Nephron progenitor cell (in vitro differentiated cells): ENCODE measurements at regions not wholly inside any gene's neighbourhood (a gene's known extent, or its start where the extent isn't known, plus 50 kb on each side); places are given as distances from the start of the nearest gene placed in this dataset.

Experiments used
- DNase-seq: peaks from one replicate; pipeline ENCODE4 v3.0.0; 2021
- H3K27ac Mint-ChIP-seq: 2 replicates; pipeline ENCODE4 v1.8.0; 2021; ENCODE audit warnings: mild to moderate bottlenecking, moderate library complexity, mixed read lengths
- H3K27me3 Mint-ChIP-seq: 2 replicates; pipeline ENCODE4 v1.8.0; 2021; ENCODE audit warnings: mild to moderate bottlenecking, low read depth, mixed read lengths; ENCODE audit not compliant: poor library complexity
- H3K36me3 Mint-ChIP-seq: 2 replicates; pipeline ENCODE4 v1.8.0; 2021; ENCODE audit warnings: low read depth, mixed read lengths
- H3K4me1 Mint-ChIP-seq: 2 replicates; pipeline ENCODE4 v1.8.0; 2021; ENCODE audit warnings: mixed read lengths
- H3K4me3 Mint-ChIP-seq: 2 replicates; pipeline ENCODE4 v1.8.0; 2021; ENCODE audit warnings: mild to moderate bottlenecking, moderate library complexity, mixed read lengths
- H3K9me3 Mint-ChIP-seq: 2 replicates; pipeline ENCODE4 v1.8.0; 2021; ENCODE audit warnings: mild to moderate bottlenecking, moderate library complexity, mixed read lengths
- TF ChIP-seq, protein P1 (sequence below): fragments of 200-600 bp; sonication (generic); IDR thresholded peaks from 2 replicates; pipeline ENCODE4 v1.5.0; 2021; ENCODE audit warnings: antibody characterized with exemption

GRCh38 chr5:92527311-92528078 is 1053.5 kb downstream of the NR2F1-AS1 start:
- Mint-ChIP-seq H3K4me3 (no peak overlapping the region), H3K36me3 (no peaks in the 10 kb centered on the region), H3K4me1 (no peaks in the 10 kb centered on the region), H3K27me3 (peaks cover 10% of the 10 kb centered on the region), H3K9me3 (no peaks in the 10 kb centered on the region), H3K27ac (no peak overlapping the region)
- TF ChIP-seq, protein P1, sequence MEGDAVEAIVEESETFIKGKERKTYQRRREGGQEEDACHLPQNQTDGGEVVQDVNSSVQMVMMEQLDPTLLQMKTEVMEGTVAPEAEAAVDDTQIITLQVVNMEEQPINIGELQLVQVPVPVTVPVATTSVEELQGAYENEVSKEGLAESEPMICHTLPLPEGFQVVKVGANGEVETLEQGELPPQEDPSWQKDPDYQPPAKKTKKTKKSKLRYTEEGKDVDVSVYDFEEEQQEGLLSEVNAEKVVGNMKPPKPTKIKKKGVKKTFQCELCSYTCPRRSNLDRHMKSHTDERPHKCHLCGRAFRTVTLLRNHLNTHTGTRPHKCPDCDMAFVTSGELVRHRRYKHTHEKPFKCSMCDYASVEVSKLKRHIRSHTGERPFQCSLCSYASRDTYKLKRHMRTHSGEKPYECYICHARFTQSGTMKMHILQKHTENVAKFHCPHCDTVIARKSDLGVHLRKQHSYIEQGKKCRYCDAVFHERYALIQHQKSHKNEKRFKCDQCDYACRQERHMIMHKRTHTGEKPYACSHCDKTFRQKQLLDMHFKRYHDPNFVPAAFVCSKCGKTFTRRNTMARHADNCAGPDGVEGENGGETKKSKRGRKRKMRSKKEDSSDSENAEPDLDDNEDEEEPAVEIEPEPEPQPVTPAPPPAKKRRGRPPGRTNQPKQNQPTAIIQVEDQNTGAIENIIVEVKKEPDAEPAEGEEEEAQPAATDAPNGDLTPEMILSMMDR: no peak
- no peak for DNase-seq

- no peak overlapping the region for H3K27ac Mint-ChIP-seq
- no peaks in the 10 kb centered on the region for H3K36me3 Mint-ChIP-seq
- peaks cover 13% of the 10 kb centered on the region for H3K27me3 Mint-ChIP-seq
- TF ChIP-seq, protein P1: no peak
- no peak for DNase-seq
- no peaks in the 10 kb centered on the region for H3K9me3 Mint-ChIP-seq
- H3K4me3 Mint-ChIP-seq: no peak overlapping the region
- no peaks in the 10 kb centered on the region for H3K4me1 Mint-ChIP-seq
Observed at GRCh38 chr5:92525131-92525530, 1055.9 kb downstream of the NR2F1-AS1 start.

DNA sequence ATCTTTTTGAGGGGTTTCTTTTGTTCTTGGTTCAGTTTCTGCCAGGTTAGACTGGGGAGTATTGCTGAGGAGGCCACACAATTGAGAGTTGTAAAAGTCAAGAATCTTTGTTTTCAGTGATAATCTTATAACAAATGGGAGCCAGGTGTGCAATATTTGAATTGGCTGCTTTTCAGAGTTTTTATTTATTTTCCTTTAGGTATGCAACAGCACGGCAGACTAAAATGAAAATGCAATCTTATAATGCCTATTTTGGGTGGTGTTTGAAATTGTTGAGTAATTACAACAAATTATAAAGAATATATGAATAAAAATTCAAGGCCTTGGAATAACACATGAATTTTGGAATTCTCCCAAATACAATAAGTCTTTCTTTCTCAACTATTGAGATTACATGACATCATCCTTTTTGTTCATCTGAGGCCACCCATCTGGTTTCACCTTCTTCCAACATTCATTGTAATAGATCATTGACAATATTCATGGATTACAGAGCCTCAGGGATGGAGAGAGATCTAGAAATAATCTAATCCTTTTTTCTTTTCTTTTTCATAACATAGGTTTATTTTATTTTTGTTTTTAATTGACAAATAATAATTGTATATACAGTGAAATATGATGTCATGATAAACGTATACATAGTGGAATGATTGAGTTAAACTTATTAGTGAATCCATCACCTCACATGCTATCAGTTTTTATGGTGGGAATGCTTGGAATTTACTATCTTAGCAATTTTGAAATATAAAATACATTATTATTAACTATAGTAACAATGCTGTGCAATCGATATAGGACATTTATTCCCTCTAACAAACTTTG is 1061.0 kb downstream of the NR2F1-AS1 start:
- Mint-ChIP-seq H3K4me1 (peaks cover 6% of the 10 kb centered on the region), H3K27ac (no peak overlapping the region), H3K9me3 (no peaks in the 10 kb centered on the region), H3K36me3 (no peaks in the 10 kb centered on the region), H3K4me3 (no peak overlapping the region), H3K27me3 (peaks cover 9% of the 10 kb centered on the region)
- no peak for DNase-seq
- TF ChIP-seq, protein P1: no peak

DNA sequence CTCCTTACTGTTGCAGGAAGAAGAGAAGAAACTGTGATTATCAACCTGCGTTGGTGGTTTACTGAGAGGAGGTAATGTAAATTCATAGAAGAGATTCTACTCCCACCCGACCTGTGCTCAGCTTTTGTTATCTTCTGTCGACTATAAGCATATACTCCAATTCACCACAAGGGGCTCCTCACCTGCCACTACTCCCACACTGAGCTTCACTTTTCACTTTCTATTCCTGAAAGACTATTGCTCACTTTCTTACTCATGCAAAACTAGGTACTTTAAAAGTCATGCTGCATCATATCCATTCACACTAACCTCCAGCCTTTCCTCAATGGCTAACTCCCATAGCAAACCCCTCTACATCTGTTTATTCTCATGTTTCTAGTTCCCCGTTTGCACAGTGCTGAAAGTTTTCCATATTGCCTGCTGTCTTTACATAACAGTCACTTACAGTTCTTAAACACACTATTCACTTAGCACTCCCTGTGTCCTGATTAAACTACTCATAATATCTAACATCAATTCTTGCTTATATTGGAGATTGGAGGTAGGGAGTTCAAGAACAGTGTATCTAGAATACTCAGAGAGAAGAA is 1062.6 kb downstream of the NR2F1-AS1 start:
- Mint-ChIP-seq H3K4me3 (no peak overlapping the region), H3K36me3 (no peaks in the 10 kb centered on the region), H3K9me3 (peaks cover under 1% of the 10 kb centered on the region), H3K27me3 (peaks cover 3% of the 10 kb centered on the region), H3K4me1 (peaks cover 6% of the 10 kb centered on the region), H3K27ac (no peak overlapping the region)
- TF ChIP-seq, protein P1: peak; percentile 58
- DNase-seq: peak; percentile 3

DNA sequence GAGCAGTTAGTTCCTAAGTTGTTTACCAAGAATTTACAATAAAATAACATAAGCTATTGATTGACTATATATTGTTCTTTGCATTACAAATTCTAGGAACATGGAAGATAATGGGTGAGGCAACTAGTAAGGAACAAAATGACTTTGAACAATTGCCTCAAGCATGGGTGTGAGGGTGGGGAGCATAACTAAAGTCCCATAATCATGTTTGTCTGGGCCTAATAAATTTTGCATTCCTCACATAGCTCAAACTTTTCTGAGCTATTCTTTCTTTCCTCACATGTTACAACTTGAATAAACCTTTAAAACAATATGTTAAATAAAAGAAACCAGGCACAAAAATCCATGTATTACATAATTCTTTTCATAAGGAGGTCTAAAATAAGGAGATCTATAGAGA is 1066.1 kb downstream of the NR2F1-AS1 start:
- no peak overlapping the region for H3K4me3 Mint-ChIP-seq
- no peak for DNase-seq
- TF ChIP-seq, protein P1: no peak
- no peak overlapping the region for H3K27ac Mint-ChIP-seq
- no peaks in the 10 kb centered on the region for H3K27me3 Mint-ChIP-seq
- H3K4me1 Mint-ChIP-seq: peaks cover 6% of the 10 kb centered on the region
- H3K9me3 Mint-ChIP-seq: peaks cover 28% of the 10 kb centered on the region
- H3K36me3 Mint-ChIP-seq: no peaks in the 10 kb centered on the region
